Ovary (tissue), 7 donors: ENCODE measurements at regions not wholly inside any gene's neighbourhood (a gene's known extent, or its start where the extent isn't known, plus 50 kb on each side); places are given as distances from the start of the nearest gene placed in this dataset.

Experiments used
- DNase-seq, 5 donors: peaks; one replicate each; pipeline ENCODE4 v3.0.0-alpha.2; 2019 to 2020
- H3K27ac ChIP-seq, 2 donors: fragments of 200-600 bp; one replicate each; pipeline versions ENCODE4 v1.5.1 to v1.8.0; 2019 to 2022
- H3K27me3 ChIP-seq: fragments of 200-600 bp; one replicate; pipeline ENCODE4 v1.8.0; 2022
- H3K36me3 ChIP-seq: fragments of 200-600 bp; sonication (generic); one replicate; pipeline ENCODE4 v1.5.1; 2019
- H3K4me1 ChIP-seq: one replicate; pipeline ENCODE4 v1.8.1; 2013; ENCODE audit warnings: mild to moderate bottlenecking, moderate library complexity; ENCODE audit not compliant: insufficient read depth
- H3K4me3 ChIP-seq: fragments of 200-600 bp; sonication (generic); one replicate; pipeline ENCODE4 v1.5.1; 2017
- H3K9me3 ChIP-seq, 2 donors: fragments of 200-600 bp in 1 of 2; sonication (generic) in 1 of 2; one replicate each; pipeline versions ENCODE4 v1.5.1 to v1.8.1; 2013 to 2019; ENCODE audit warnings: mild to moderate bottlenecking in 1 of 2, moderate library complexity in 1 of 2
- CTCF ChIP-seq, 3 donors: fragments of 450-650 bp in 2 of 3; fragments of 200-600 bp in 1 of 3; IDR thresholded peaks; one replicate each; pipeline versions ENCODE4 v1.5.1 to v1.8.0; 2016 to 2022; ENCODE audit warnings: antibody characterized with exemption in 3 of 3, mild to moderate bottlenecking in 1 of 3
- EP300 ChIP-seq: sonication (generic); formaldehyde crosslinking; IDR thresholded peaks from one replicate; pipeline ENCODE4 v1.6.1; 2017; ENCODE audit warnings: antibody characterized with exemption
- POLR2A ChIP-seq: fragments of 450-650 bp; IDR thresholded peaks from one replicate; pipeline ENCODE4 v1.6.1; 2017; ENCODE audit warnings: antibody characterized with exemption, mild to moderate bottlenecking, moderate library complexity
- WGBS, 3 donors: extraction: QIAGEN DNeasy Blood & Tissue Kit in 1 of 3; methylation state at CpG; one replicate each; pipeline versions ENCODE4 v1.1.5 to v1.1.7; 2013 to 2017; 5-methylcytosine and 5-hydroxymethylcytosine counted together
- intact Hi-C, 4 donors: fragments of 100-400 bp; cut with DNase I; formaldehyde crosslinking; loops; one replicate each; pipeline versions ENCODE4 v1.11.0 to v1.15.1; 2022 to 2023
- donor health status: DM: no; HTN: no; CAD: no; lungs with moderate emphysema.
- donor health status: DM: no; HTN: no; CAD: no.
- donor health status: Bipolar disorder and iron deficiency.
- donor health status: DM: no; HTN: no; CAD: no.
- donor health status: DM: yes; HTN: yes; CAD: no.

DNA sequence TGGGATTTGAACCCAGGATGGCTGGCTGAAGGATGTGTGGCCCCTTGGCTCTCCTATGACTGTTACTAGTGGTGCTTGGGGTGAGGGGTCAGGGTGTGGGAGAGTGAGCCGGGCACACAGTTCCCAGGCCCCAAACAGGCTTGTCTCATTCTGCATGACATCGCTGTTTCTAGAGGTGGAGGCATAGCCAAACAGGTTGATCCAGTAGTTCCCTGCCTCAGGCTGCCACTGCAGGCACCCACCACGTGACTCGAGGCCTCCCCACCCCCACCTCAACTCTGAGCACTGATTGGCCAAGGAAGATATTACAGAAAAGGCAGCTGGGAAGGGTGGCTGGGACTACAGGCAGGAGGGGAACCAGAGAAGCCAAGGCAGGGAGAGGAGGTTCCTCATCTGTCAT is 102.6 kb downstream of the NCOR2 start:
- H3K36me3 ChIP-seq, result no peaks in the 10 kb centered on the region
- H3K9me3 ChIP-seq, result no peaks in the 10 kb centered on the region
- WGBS, 3 donors, result 93 to 95% (median 94%) methylated on average over 4 of the region's 4 CpGs
- intact Hi-C loops, result no loop called here
- no peak for DNase-seq
- no peak overlapping the region for H3K4me3 ChIP-seq
- H3K4me1 ChIP-seq, result no peaks in the 10 kb centered on the region
- no peaks in the 10 kb centered on the region for H3K27me3 ChIP-seq
- no peak overlapping the region for H3K27ac ChIP-seq
- TF ChIP-seq CTCF (IDR thresholded peaks at IDR 0.05) (no peak), EP300 (no peak), POLR2A (no peak)

DNA sequence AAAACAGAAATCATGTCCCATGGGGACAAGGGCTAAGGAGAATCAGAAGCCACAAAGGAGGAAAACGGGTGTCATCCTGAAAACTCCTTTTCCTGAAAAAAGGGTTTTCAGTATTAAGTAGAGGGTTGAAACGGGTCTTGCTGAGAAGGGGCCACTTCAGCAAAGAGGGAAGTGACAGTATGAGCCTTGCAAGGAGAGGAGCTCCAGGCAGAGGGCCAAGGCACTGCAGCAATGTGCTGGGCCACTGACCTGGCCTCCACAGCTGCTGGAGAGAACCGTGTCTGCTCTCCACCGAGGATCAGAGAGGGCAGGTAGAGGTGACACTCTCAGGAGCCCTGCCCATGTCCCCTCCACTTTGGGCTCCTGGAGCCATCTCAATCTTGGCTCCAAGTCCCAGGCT is 103.3 kb downstream of the NCOR2 start:
- WGBS, 3 donors, result 44 to 47% (median 44%) methylated on average over 4 of the region's 4 CpGs
- Histone ChIP-seq H3K27me3 (no peaks in the 10 kb centered on the region), H3K9me3 (no peaks in the 10 kb centered on the region), H3K4me3 (no peak overlapping the region), H3K36me3 (no peaks in the 10 kb centered on the region), H3K27ac (no peak overlapping the region), H3K4me1 (no peaks in the 10 kb centered on the region)
- intact Hi-C loops, result no loop called here
- TF ChIP-seq CTCF (IDR thresholded peaks at IDR 0.05), result no peak
- TF ChIP-seq EP300, result no peak
- TF ChIP-seq POLR2A, result no peak
- DNase-seq, result peak in 2 of 5 donors; percentile 29 to 41

- peak in 2 of 5 donors; percentile 23 to 33 for DNase-seq
- 79 to 86% (median 81%) methylated on average over 23 of the region's 23 CpGs for WGBS, 3 donors
- intact Hi-C loops, result no loop called here
Measured at GRCh38 chr12:124463341-124463921, 104.0 kb downstream of the NCOR2 start.

DNA sequence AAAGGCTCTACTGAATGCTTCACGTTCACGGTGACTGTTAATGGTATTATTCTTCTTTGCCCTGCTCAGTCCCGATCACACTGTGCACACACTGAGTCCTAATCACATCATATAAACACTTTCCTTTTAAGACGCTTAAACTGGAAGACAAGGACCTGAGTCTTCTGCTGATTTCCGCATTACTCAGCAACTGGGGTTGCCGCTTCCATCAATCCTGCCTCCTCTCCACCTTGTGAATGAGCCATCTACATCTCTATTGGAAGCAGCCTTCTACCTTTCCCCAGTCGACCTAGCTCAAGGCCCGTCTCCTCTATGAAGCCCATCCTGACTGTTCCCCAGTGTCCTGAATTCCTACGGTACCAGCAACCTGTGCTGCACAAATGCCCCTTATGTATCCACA is 104.7 kb downstream of the NCOR2 start:
- TF ChIP-seq EP300, result no peak
- no peak for TF ChIP-seq CTCF (IDR thresholded peaks at IDR 0.05)
- no peak for TF ChIP-seq POLR2A
- WGBS, 3 donors, result 77 to 83% (median 80%) methylated on average over 9 of the region's 9 CpGs
- Histone ChIP-seq H3K4me1 (peaks cover 7% of the 10 kb centered on the region), H3K27me3 (no peaks in the 10 kb centered on the region), H3K36me3 (no peaks in the 10 kb centered on the region), H3K9me3 (no peaks in the 10 kb centered on the region), H3K4me3 (no peak overlapping the region), H3K27ac (no peak overlapping the region)
- DNase-seq, result no peak
- intact Hi-C loops, result no loop called here

More at GRCh38 chr12:124463341-124463921, 104.0 kb downstream of the NCOR2 start:
- H3K4me3 ChIP-seq, result no peak overlapping the region
- H3K27ac ChIP-seq, result no peak overlapping the region
- H3K9me3 ChIP-seq, result no peaks in the 10 kb centered on the region
- no peaks in the 10 kb centered on the region for H3K36me3 ChIP-seq
- H3K4me1 ChIP-seq, result peaks cover under 1% of the 10 kb centered on the region
- H3K27me3 ChIP-seq, result no peaks in the 10 kb centered on the region
- TF ChIP-seq CTCF (IDR thresholded peaks at IDR 0.05), result no peak
- no peak for TF ChIP-seq EP300
- no peak for TF ChIP-seq POLR2A
